ENCODE measurements at regions not wholly inside any gene's neighbourhood (a gene's known extent, or its start where the extent isn't known, plus 50 kb on each side); places are given as distances from the start of the nearest gene placed in this dataset.

GRCh38 chr10:120022357-120022756 lies 129.8 kb downstream of the SEC23IP start:
- no peak for TF ChIP-seq CTCF (IDR thresholded peaks at IDR 0.05; ENCODE audit: insufficient read depth, low read length)
- TF ChIP-seq POLR2AphosphoS5 (IDR thresholded peaks at IDR 0.05; ENCODE audit: low read depth) = no peak
- TF ChIP-seq REST (IDR thresholded peaks at IDR 0.05; ENCODE audit: insufficient replicate concordance, low read depth) = no peak

Measured in HL-60 (cell line).